ENCODE measurements at regions not wholly inside any gene's neighbourhood (a gene's known extent, or its start where the extent isn't known, plus 50 kb on each side); places are given as distances from the start of the nearest gene placed in this dataset.

GRCh38 chr6:138600261-138600660 lies 101.0 kb upstream of the NHSL1 start:
- ATAC-seq, result no peak
- TF ChIP-seq ZNF70 (CRISPR knock-in tag; IDR thresholded peaks at IDR 0.05) (no peak), ZFP30 (CRISPR knock-in tag; IDR thresholded peaks at IDR 0.05) (no peak), ARNTL (CRISPR knock-in tag; IDR thresholded peaks at IDR 0.05; ENCODE audit: borderline replicate concordance, low read depth) (no peak), OSR1 (CRISPR knock-in tag; IDR thresholded peaks at IDR 0.05) (no peak), RARB (CRISPR knock-in tag; IDR thresholded peaks at IDR 0.05) (no peak), GLIS3 (CRISPR knock-in tag; IDR thresholded peaks at IDR 0.05) (no peak), CSDC2 (CRISPR knock-in tag; IDR thresholded peaks at IDR 0.05) (no peak), TCF4 (CRISPR knock-in tag; IDR thresholded peaks at IDR 0.05; ENCODE audit: borderline replicate concordance) (no peak)
- TF ChIP-seq, protein P1, sequence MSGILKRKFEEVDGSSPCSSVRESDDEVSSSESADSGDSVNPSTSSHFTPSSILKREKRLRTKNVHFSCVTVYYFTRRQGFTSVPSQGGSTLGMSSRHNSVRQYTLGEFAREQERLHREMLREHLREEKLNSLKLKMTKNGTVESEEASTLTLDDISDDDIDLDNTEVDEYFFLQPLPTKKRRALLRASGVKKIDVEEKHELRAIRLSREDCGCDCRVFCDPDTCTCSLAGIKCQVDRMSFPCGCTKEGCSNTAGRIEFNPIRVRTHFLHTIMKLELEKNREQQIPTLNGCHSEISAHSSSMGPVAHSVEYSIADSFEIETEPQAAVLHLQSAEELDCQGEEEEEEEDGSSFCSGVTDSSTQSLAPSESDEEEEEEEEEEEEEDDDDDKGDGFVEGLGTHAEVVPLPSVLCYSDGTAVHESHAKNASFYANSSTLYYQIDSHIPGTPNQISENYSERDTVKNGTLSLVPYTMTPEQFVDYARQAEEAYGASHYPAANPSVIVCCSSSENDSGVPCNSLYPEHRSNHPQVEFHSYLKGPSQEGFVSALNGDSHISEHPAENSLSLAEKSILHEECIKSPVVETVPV (CRISPR knock-in tag; IDR thresholded peaks at IDR 0.05), result no peak
- TF ChIP-seq, protein P2, sequence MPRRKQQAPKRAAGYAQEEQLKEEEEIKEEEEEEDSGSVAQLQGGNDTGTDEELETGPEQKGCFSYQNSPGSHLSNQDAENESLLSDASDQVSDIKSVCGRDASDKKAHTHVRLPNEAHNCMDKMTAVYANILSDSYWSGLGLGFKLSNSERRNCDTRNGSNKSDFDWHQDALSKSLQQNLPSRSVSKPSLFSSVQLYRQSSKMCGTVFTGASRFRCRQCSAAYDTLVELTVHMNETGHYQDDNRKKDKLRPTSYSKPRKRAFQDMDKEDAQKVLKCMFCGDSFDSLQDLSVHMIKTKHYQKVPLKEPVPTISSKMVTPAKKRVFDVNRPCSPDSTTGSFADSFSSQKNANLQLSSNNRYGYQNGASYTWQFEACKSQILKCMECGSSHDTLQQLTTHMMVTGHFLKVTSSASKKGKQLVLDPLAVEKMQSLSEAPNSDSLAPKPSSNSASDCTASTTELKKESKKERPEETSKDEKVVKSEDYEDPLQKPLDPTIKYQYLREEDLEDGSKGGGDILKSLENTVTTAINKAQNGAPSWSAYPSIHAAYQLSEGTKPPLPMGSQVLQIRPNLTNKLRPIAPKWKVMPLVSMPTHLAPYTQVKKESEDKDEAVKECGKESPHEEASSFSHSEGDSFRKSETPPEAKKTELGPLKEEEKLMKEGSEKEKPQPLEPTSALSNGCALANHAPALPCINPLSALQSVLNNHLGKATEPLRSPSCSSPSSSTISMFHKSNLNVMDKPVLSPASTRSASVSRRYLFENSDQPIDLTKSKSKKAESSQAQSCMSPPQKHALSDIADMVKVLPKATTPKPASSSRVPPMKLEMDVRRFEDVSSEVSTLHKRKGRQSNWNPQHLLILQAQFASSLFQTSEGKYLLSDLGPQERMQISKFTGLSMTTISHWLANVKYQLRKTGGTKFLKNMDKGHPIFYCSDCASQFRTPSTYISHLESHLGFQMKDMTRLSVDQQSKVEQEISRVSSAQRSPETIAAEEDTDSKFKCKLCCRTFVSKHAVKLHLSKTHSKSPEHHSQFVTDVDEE (CRISPR knock-in tag; IDR thresholded peaks at IDR 0.05), result no peak

DNA sequence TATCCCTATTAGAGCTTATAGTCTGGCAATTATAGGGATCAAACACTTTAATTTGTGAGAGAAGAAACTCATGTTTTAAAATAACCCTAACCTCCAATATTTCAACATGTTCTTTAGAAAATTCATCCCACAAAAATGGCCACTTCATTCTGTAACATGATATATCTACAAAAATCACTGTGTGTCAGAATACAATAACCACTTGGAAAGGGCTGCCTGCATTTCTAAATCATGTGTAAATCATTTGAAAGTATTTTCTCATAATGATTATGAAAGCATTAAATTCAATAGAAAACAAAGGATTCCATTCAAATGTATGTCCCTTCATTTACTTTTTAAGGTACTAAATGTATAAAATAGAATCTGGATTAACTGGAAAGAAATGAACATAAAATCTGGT lies 101.4 kb upstream of the NHSL1 start:
- no peak for TF ChIP-seq ZC3H10 (CRISPR knock-in tag; IDR thresholded peaks at IDR 0.05)
- no peak for TF ChIP-seq PPARA (CRISPR knock-in tag; IDR thresholded peaks at IDR 0.05; ENCODE audit: borderline replicate concordance)
- TF ChIP-seq OSR1 (CRISPR knock-in tag; IDR thresholded peaks at IDR 0.05), result no peak
- TF ChIP-seq, protein P3, sequence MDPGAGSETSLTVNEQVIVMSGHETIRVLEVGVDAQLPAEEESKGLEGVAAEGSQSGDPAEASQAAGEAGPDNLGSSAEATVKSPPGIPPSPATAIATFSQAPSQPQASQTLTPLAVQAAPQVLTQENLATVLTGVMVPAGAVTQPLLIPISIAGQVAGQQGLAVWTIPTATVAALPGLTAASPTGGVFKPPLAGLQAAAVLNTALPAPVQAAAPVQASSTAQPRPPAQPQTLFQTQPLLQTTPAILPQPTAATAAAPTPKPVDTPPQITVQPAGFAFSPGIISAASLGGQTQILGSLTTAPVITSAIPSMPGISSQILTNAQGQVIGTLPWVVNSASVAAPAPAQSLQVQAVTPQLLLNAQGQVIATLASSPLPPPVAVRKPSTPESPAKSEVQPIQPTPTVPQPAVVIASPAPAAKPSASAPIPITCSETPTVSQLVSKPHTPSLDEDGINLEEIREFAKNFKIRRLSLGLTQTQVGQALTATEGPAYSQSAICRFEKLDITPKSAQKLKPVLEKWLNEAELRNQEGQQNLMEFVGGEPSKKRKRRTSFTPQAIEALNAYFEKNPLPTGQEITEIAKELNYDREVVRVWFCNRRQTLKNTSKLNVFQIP (CRISPR knock-in tag; IDR thresholded peaks at IDR 0.05; ENCODE audit: borderline replicate concordance, low read depth), result no peak
- TF ChIP-seq ZNF565 (CRISPR knock-in tag; conservative IDR thresholded peaks at IDR 0.05; ENCODE audit: low read depth), result no peak
- TF ChIP-seq BACH2 (CRISPR knock-in tag; IDR thresholded peaks at IDR 0.05; ENCODE audit: borderline replicate concordance), result no peak
- no peak for TF ChIP-seq PATZ1 (CRISPR knock-in tag; IDR thresholded peaks at IDR 0.05; ENCODE audit: borderline replicate concordance)
- TF ChIP-seq ARNTL (CRISPR knock-in tag; IDR thresholded peaks at IDR 0.05; ENCODE audit: borderline replicate concordance, low read depth), result no peak
- TF ChIP-seq RARB (CRISPR knock-in tag; IDR thresholded peaks at IDR 0.05), result no peak

GRCh38 chr6:138601128-138601527 lies 101.8 kb upstream of the NHSL1 start:
- no peak for ATAC-seq
- TF ChIP-seq, protein P3 (CRISPR knock-in tag; IDR thresholded peaks at IDR 0.05; ENCODE audit: borderline replicate concordance, low read depth), result no peak
- TF ChIP-seq PPARA (CRISPR knock-in tag; IDR thresholded peaks at IDR 0.05; ENCODE audit: borderline replicate concordance), result no peak
- TF ChIP-seq ARNTL (CRISPR knock-in tag; IDR thresholded peaks at IDR 0.05; ENCODE audit: borderline replicate concordance, low read depth), result no peak
- no peak for TF ChIP-seq ZNF8 (CRISPR knock-in tag; IDR thresholded peaks at IDR 0.05)
- no peak for TF ChIP-seq RARB (CRISPR knock-in tag; IDR thresholded peaks at IDR 0.05)
- TF ChIP-seq, protein P2 (CRISPR knock-in tag; IDR thresholded peaks at IDR 0.05), result no peak
- no peak for TF ChIP-seq ZFP30 (CRISPR knock-in tag; IDR thresholded peaks at IDR 0.05)
- no peak for TF ChIP-seq ZFP3 (CRISPR knock-in tag; IDR thresholded peaks at IDR 0.05)
- TF ChIP-seq OSR1 (CRISPR knock-in tag; IDR thresholded peaks at IDR 0.05), result no peak
- TF ChIP-seq CSDC2 (CRISPR knock-in tag; IDR thresholded peaks at IDR 0.05), result no peak
- TF ChIP-seq ISL1 (CRISPR knock-in tag; IDR thresholded peaks at IDR 0.05), result no peak
- TF ChIP-seq SNAI2 (CRISPR knock-in tag; IDR thresholded peaks at IDR 0.05), result no peak
- TF ChIP-seq, protein P4, sequence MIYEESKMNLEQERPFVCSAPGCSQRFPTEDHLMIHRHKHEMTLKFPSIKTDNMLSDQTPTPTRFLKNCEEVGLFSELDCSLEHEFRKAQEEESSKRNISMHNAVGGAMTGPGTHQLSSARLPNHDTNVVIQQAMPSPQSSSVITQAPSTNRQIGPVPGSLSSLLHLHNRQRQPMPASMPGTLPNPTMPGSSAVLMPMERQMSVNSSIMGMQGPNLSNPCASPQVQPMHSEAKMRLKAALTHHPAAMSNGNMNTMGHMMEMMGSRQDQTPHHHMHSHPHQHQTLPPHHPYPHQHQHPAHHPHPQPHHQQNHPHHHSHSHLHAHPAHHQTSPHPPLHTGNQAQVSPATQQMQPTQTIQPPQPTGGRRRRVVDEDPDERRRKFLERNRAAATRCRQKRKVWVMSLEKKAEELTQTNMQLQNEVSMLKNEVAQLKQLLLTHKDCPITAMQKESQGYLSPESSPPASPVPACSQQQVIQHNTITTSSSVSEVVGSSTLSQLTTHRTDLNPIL (CRISPR knock-in tag; IDR thresholded peaks at IDR 0.05; ENCODE audit: low read depth), result no peak
- no peak for TF ChIP-seq BACH2 (CRISPR knock-in tag; IDR thresholded peaks at IDR 0.05; ENCODE audit: borderline replicate concordance)
- TF ChIP-seq, protein P1 (CRISPR knock-in tag; IDR thresholded peaks at IDR 0.05), result no peak

More for the DNA sequence above, 101.4 kb upstream of the NHSL1 start:
- ATAC-seq, result no peak
